IPS-18a (cell line): ENCODE measurements at regions not wholly inside any gene's neighbourhood (a gene's known extent, or its start where the extent isn't known, plus 50 kb on each side); places are given as distances from the start of the nearest gene placed in this dataset.
A peak's percentile ranks its signal among the peaks of the same experiment; 100 is the strongest.

Experiments used
- H3K27ac ChIP-seq: one replicate; pipeline ENCODE4 v1.5.1; 2013; ENCODE audit warnings: low read length
- H3K27me3 ChIP-seq: one replicate; pipeline ENCODE4 v1.6.1; 2013; ENCODE audit warnings: mild to moderate bottlenecking, low read length; ENCODE audit not compliant: control insufficient read depth, insufficient read depth
- H3K36me3 ChIP-seq: one replicate; pipeline ENCODE4 v1.6.1; 2013; ENCODE audit warnings: low read depth, low read length; ENCODE audit not compliant: control insufficient read depth
- H3K4me1 ChIP-seq: one replicate; pipeline ENCODE4 v1.6.1; 2013; ENCODE audit warnings: low read depth, low read length; ENCODE audit not compliant: control insufficient read depth
- H3K4me3 ChIP-seq: one replicate; pipeline ENCODE4 v1.5.1; 2013; ENCODE audit warnings: low read length
- H3K9ac ChIP-seq: one replicate; pipeline ENCODE4 v1.6.1; 2013; ENCODE audit warnings: mild to moderate bottlenecking, low read length, moderate library complexity
- H3K9me3 ChIP-seq: one replicate; pipeline ENCODE4 v1.6.1; 2013; ENCODE audit warnings: low read depth, low read length; ENCODE audit not compliant: control insufficient read depth

DNA sequence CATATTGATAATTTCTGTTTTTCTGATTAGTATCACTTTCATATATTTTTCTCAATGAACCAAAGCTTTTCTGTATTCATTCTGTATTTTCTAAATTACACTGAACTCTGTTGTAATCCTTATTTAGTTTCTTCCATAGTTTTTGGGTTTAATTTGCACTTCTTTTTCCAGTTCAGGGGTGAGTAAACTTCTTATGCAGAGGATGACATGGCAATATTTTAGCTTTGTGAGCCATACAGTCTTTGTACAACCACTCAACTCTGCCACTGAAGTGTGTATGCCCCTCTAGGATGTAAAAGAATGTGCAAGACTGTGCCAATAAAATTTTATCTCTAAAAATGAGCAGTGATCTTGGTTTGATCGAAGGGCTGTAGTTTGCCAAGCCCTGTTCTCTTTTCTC, 239.0 kb upstream of the CITED2 start:
- Histone ChIP-seq H3K27ac (no peak overlapping the region), H3K9me3 (no peaks in the 10 kb centered on the region), H3K27me3 (no peaks in the 10 kb centered on the region), H3K36me3 (no peaks in the 10 kb centered on the region), H3K4me1 (peaks cover 22% of the 10 kb centered on the region), H3K9ac (no peak overlapping the region), H3K4me3 (no peak overlapping the region)

DNA sequence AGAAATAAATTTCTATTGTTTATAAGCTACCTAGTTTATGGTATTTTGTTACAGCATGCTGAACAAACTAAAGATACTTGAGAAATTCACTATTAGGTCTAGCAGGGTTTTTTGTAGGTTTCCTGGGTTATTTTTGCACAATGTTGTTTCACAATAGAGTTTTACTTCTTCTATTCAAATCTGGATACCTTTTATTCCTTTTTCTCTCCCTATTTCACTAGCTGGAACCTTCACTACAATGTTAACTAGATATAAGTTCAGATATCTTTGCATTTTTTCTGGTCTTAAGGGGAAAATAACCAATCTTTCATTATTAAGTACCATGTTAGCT, 237.7 kb upstream of the CITED2 start:
- H3K9ac ChIP-seq = no peak overlapping the region
- no peak overlapping the region for H3K4me3 ChIP-seq
- no peaks in the 10 kb centered on the region for H3K9me3 ChIP-seq
- H3K36me3 ChIP-seq = no peaks in the 10 kb centered on the region
- H3K4me1 ChIP-seq = peaks cover 34% of the 10 kb centered on the region
- no peaks in the 10 kb centered on the region for H3K27me3 ChIP-seq
- peak overlapping the region; percentile 34 for H3K27ac ChIP-seq

DNA sequence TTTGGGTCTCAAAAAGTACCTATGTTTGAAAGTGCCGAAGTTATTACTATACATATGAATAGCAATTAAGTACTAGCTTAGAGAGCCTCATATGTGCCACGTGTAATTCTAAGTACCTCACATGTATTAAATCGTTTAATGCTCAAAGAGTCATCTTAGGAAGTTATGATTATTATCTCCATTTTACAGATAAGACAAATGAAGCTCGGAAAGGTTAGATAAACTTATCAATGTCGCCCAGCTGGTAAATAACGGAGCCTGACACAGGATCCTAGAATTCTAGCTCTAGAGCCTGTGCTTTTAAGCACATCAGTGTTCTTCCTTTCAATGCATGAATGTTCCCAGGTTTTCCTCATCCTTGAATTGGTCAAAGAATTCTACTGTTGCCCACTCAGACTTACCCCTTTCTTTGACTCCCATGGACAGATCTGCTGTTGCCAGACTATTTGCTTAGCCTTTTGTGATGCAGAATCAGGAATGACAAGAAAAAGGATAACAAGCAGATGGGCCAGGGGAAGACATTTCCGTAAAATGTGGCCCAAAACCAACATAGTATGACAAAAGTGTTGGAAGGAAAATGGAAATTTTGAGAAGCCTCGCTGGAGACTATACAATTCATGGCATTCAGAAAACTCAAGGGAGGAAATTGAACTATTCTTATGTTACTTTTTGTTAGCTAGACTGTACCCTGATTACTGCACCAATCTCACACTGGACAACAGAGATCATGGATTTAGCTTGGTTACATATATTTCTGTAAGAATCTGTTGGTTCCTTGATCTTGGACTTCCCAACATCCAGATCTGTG, 237.1 kb upstream of the CITED2 start:
- no peak overlapping the region for H3K9ac ChIP-seq
- no peaks in the 10 kb centered on the region for H3K27me3 ChIP-seq
- peaks cover 37% of the 10 kb centered on the region for H3K4me1 ChIP-seq

DNA sequence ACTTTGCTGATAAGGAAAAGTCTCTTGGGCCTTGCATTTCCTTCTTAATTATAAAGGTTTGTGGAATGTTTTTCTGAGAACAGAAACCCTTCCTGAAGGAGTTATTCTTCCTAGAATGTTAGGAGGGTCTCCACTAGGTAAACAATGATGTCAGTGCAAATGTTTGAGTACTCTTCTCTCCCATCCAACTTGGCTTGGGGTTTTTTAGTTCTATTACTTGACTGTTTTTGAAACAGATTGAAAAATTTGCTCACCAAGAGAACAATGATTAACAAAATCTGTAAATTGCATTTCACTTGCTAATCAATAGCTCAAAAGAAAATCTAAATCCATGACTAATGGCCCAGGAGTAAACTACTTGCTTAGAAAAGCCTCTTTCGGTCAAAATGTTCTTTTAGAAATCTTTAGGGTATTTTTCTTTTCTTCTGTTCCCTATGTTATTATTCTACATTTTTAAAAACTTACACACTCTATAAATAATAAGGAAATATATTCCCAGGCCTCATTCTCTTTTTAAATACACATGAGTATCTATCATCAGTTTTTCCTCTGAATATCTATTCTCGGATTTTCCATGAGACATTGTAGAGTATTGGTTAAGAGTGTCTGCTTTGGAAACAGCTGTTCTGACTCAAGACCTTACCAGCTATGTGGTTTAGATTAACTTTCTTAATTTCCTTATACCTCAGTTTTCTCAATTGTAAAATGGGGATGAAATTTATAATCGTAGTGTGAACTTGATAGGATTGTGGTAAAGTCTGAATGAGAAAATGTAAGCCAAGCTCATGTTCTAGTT, 234.2 kb upstream of the CITED2 start:
- no peak overlapping the region for H3K9ac ChIP-seq
- H3K27ac ChIP-seq = no peak overlapping the region
- H3K36me3 ChIP-seq = no peaks in the 10 kb centered on the region
- H3K27me3 ChIP-seq = no peaks in the 10 kb centered on the region
- H3K4me3 ChIP-seq = no peak overlapping the region
- peaks cover 37% of the 10 kb centered on the region for H3K4me1 ChIP-seq
- no peaks in the 10 kb centered on the region for H3K9me3 ChIP-seq

More for the DNA sequence above, 237.1 kb upstream of the CITED2 start:
- H3K27ac ChIP-seq = peak overlapping the region; percentile 34
- no peak overlapping the region for H3K4me3 ChIP-seq
- H3K36me3 ChIP-seq = no peaks in the 10 kb centered on the region
- no peaks in the 10 kb centered on the region for H3K9me3 ChIP-seq

DNA sequence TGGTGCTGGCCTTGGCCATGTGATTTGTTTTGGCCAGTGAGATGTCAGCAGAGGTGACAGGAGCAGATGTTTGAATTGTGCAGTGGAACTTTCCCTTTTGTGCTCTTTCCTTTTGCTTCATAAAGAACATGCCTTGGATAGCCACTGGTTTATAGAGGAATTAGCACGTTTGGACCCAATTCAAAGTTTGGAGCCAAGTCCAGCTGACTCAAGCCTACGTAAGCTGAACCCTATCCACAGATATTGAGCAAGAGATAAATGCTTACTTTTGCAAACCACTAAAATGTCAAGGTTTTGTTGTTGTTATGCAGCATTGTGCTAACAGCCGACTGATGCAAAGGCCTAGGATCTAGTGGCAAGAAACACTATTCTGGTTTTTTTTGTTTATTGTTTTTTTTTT, 230.9 kb upstream of the CITED2 start:
- no peaks in the 10 kb centered on the region for H3K36me3 ChIP-seq
- H3K9me3 ChIP-seq = no peaks in the 10 kb centered on the region
- H3K4me1 ChIP-seq = peaks cover 20% of the 10 kb centered on the region
- no peak overlapping the region for H3K9ac ChIP-seq
- no peak overlapping the region for H3K4me3 ChIP-seq
- H3K27me3 ChIP-seq = no peaks in the 10 kb centered on the region
- H3K27ac ChIP-seq = no peak overlapping the region

DNA sequence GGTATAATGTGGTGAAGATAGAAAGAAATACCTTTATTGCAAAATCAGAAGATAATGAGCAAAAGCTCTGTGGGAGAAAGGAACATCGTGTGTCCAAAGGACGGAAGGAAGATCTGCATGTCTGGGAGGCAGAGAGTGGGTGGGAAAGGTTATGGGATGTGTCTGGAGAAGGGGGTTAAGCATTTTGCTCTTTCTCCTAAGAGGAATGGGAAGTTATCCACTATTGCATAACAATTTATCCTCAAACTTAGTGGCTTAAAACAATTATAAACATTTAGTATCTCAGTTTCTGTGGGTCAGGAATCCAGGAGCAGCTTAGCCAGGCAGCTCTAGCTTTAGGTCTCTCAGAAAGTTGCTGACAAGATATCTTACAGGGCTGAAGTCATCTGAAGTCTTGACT, 229.1 kb upstream of the CITED2 start:
- peaks cover 16% of the 10 kb centered on the region for H3K4me1 ChIP-seq
- H3K27ac ChIP-seq = no peak overlapping the region
- H3K9me3 ChIP-seq = no peaks in the 10 kb centered on the region
- H3K4me3 ChIP-seq = no peak overlapping the region
- H3K27me3 ChIP-seq = no peaks in the 10 kb centered on the region
- H3K36me3 ChIP-seq = no peaks in the 10 kb centered on the region
- H3K9ac ChIP-seq = no peak overlapping the region

DNA sequence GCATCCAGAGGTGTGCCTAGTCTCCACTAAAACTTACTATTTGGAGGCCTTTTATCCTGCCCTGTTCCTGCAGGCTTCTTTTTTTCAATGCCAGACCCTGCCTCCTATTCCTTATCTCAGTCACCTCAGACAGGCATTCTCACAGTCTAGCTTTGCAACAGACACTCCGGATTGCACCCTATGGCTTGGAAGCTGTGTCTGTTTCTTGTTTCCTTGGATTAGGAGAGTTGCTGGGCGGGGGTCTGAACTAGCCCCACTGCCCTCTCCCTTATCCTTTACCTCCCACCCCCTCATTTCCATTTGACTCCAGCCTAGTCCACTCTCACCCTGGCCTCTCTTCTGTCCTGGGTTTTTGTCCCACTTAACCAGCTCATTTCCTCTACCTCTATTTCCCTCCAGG, 228.1 kb upstream of the CITED2 start:
- no peaks in the 10 kb centered on the region for H3K9me3 ChIP-seq
- no peaks in the 10 kb centered on the region for H3K36me3 ChIP-seq
- H3K27me3 ChIP-seq = no peaks in the 10 kb centered on the region
- no peak overlapping the region for H3K27ac ChIP-seq
- no peak overlapping the region for H3K9ac ChIP-seq
- no peak overlapping the region for H3K4me3 ChIP-seq
- peaks cover 8% of the 10 kb centered on the region for H3K4me1 ChIP-seq

DNA sequence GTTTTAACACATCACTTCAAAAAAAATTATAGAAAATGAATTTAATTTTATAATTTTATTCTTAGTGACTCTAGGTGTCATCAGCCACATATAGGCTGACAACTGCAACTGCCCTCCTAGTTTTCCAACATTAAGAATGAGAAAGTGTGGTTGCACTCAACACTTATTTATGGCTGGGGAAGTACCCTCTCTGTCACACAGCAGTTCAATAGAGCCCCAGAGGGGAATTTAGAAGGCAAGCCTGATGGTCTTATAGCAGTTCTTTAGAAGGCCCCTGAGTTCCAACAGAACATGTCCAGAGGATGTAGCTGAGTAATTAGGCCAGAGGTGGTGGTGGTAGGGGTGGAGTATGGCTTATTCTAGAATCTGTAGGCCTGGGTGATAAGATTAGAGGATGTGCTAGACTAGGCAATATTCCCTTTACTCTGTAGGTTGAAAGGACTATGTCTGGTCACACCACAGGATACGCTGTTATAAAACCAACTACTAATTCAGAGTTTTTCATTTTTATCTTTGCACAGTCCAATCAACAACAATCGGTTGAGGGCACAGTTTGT, 226.5 kb upstream of the CITED2 start:
- Histone ChIP-seq H3K4me3 (no peak overlapping the region), H3K27ac (no peak overlapping the region), H3K4me1 (peaks cover 5% of the 10 kb centered on the region), H3K27me3 (no peaks in the 10 kb centered on the region), H3K9me3 (no peaks in the 10 kb centered on the region), H3K9ac (no peak overlapping the region), H3K36me3 (no peaks in the 10 kb centered on the region)

DNA sequence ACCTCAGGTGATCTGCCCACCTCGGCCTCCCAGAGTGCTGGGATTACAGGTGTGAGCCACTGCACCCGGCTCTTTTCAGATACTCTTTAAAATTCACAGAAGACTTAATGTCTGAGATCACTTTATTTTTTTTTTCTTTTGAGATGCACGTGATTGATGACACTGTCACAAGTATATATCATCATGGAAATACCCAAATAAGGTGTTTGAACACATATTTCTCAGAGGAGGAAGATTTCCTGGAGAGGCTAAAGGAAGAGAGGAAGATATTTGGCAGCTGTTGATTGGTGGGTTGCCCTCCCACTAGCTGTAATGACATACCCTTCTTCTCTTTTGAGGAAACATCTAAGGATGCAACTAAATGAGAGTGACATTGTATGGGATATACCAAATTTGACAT, 225.9 kb upstream of the CITED2 start:
- H3K27ac ChIP-seq = no peak overlapping the region
- peaks cover 5% of the 10 kb centered on the region for H3K4me1 ChIP-seq
- no peaks in the 10 kb centered on the region for H3K36me3 ChIP-seq
- H3K4me3 ChIP-seq = no peak overlapping the region
- H3K27me3 ChIP-seq = no peaks in the 10 kb centered on the region
- no peak overlapping the region for H3K9ac ChIP-seq
- H3K9me3 ChIP-seq = no peaks in the 10 kb centered on the region

DNA sequence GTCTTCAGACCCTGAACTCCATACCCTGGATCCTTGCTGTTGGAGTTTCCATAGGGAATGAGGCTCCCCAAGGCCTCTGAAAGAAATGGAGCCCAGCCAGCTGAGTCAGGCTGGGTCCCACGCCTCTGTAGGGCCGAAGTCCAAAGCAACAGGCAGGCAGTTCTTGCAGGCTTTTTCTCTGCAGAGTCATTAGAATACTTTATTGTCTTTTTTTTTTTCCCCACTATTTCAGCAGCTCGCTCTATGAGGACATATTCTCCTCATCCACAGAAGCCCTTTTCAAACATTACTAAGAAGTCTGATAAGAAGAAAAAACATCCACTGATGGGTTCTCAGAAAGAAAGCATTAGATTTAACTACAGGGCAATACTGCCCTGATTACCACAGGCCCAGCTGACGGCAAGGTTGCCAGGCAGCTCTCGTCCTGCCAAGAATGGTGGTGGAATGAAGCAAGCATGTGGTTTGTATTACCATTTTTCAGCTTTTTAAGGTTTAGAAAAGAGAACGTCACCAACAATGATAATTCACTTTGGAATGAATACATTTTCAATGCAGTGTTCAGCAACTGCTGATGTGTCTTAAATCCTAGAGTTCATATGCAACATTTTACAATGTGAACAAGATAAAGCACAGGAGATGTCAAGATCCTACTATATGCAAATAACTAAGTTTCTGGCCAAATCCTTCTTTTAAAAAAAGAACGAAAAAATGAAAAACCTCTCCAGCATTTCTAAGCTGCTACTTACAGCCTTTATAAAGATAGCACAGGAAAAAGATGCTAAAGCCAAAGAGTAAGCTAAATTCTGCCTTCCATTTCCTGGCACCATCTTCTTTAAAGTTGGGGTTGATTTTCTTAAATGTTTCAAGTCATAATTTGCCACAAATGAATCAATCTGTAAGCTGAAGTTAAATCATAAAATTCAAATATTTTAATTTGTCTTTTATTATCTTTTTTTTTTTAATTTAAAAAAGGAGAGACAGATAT, 223.6 kb upstream of the CITED2 start:
- no peak overlapping the region for H3K4me3 ChIP-seq
- peaks cover 5% of the 10 kb centered on the region for H3K4me1 ChIP-seq
- no peak overlapping the region for H3K9ac ChIP-seq
- no peaks in the 10 kb centered on the region for H3K9me3 ChIP-seq
- no peaks in the 10 kb centered on the region for H3K27me3 ChIP-seq
- H3K36me3 ChIP-seq = no peaks in the 10 kb centered on the region
- no peak overlapping the region for H3K27ac ChIP-seq
